GM13977 (cell line): ENCODE measurements at regions not wholly inside any gene's neighbourhood (a gene's known extent, or its start where the extent isn't known, plus 50 kb on each side); places are given as distances from the start of the nearest gene placed in this dataset.

Experiments
- DNase-seq: peaks from one replicate; pipeline ENCODE4 v3.0.0; 2012; ENCODE audit warnings: low spot score
- in situ Hi-C: fragments of 300-500 bp; cut with MboI; formaldehyde crosslinking; loops from one replicate; pipeline ENCODE4 v1.12.0; 2022; ENCODE audit warnings: low sequenced_read_pairs, low pct_unique_long_range_greater_than_20kb, mixed read lengths, inconsistent platforms; ENCODE audit not compliant: unreplicated experiment
- TF ChIP-seq, protein P1 (sequence below): IDR thresholded peaks from 2 replicates; pipeline ENCODE4 v1.5.1; 2012; ENCODE audit warnings: mild to moderate bottlenecking, control low read depth; ENCODE audit not compliant: insufficient read depth; ENCODE audit errors: extremely low read depth, missing control alignments

DNA sequence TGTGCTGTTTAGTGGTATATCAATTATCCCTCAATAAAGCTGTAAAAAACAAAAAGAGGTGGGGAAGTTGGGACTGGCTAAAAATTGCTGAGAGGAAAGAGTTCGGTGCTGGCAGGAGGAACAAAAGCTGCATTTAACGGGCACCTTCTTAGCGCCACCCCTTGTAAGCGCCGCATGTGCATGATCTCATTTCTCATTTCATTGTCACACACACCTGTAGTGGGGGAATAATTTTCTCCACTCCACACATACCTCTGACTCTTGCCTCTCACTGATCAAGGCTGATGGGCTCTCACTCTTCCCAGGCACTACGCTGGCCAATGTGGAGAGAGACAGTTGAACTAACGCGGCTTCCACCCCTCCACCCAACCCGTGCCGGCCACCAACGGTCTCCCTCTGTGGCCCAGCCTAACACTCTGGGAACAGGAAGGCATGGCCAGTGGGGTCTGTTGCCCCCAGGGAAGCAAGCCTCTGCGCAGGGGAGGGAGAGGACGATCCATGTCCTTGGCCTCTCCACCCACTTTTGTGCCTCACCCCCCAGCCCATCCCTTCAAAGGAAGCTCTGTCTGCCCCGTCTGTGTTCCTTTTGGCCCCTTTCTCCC, 186.7 kb upstream of the SYT13 start:
- TF ChIP-seq, protein P1, sequence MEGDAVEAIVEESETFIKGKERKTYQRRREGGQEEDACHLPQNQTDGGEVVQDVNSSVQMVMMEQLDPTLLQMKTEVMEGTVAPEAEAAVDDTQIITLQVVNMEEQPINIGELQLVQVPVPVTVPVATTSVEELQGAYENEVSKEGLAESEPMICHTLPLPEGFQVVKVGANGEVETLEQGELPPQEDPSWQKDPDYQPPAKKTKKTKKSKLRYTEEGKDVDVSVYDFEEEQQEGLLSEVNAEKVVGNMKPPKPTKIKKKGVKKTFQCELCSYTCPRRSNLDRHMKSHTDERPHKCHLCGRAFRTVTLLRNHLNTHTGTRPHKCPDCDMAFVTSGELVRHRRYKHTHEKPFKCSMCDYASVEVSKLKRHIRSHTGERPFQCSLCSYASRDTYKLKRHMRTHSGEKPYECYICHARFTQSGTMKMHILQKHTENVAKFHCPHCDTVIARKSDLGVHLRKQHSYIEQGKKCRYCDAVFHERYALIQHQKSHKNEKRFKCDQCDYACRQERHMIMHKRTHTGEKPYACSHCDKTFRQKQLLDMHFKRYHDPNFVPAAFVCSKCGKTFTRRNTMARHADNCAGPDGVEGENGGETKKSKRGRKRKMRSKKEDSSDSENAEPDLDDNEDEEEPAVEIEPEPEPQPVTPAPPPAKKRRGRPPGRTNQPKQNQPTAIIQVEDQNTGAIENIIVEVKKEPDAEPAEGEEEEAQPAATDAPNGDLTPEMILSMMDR = no peak
- DNase-seq = no peak
- in situ Hi-C loops = no loop called here

DNA sequence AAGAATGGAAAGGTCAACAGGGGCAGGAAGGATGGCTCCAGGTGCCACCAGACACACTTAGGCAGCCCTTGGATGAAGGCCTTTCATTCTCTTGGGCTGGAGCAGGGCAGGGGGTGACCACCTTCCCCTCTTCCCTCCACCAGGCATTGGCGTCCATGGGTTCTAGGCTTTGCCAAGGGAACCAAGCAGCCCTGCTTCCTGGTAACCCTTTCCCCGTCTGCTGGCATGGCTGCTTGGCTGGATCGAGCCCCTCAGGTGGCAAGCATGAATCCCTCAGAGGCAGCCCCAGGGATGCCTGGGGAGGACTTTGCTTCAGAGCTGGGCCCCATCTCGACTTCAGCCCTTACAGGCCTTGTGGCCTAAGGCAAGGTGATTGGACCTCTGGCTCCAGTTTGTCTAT, 185.1 kb upstream of the SYT13 start:
- no peak for DNase-seq
- in situ Hi-C loops = no loop called here
- TF ChIP-seq, protein P1 = no peak

- in situ Hi-C loops = no loop called here
Observed at GRCh38 chr11:45470794-45471167, 184.6 kb upstream of the SYT13 start.

DNA sequence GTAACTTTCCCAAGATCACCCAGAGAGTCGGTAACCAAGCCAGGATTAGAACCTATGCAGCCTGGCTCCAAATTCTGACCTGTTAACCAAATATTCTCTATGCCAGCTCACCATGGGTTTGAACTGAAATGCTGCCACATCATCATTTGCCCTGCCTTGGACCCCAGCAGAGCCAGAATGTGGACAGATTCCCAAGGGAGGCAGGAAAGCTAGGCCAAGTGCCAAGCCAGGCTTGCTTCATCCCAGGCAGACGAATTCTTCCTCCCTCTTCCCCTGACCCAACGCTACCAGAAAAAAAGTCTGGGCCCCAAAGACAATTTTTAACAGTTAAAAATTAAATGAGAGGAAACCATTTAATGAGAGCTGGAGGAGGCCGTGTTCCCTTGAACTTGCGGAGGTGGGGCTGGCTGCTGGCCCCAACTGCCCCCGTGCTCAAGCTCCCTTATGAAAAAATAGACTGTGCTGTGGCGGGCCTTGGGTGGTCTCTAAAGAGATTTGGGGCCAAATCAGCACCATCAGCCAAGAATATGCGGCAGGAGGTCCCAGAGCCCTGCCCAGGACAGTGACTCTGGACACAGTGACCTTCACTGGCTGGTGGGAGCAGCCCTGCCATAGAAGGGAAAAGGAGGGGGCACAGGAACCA, 184.1 kb upstream of the SYT13 start:
- no peak for DNase-seq
- in situ Hi-C loops = no loop called here
- TF ChIP-seq, protein P1 = no peak

More at GRCh38 chr11:45470794-45471167, 184.6 kb upstream of the SYT13 start:
- DNase-seq = no peak
- TF ChIP-seq, protein P1 = no peak

GRCh38 chr11:45468267-45468856, 182.2 kb upstream of the SYT13 start:
- TF ChIP-seq, protein P1 = no peak
- in situ Hi-C loops = no loop called here
- no peak for DNase-seq

DNA sequence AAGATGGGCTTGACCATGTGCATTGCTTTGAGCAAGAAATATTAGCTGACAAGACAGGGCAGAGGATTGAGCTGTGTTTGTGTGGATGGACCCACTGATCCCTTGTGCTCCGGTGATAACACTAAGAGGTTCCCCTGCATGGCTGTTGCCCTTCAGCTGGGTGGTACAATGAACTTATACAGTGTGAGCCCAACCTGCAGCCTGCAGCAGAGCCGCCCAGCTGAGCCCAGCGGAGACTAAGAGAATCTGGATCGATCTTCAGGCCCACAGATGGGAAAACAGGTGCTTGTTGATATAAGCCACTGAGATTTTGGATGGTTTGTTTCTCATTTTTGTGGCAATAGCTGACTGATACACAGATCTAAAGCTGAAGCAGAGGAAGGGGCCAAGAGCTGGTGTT, 177.4 kb upstream of the SYT13 start:
- in situ Hi-C loops = no loop called here
- TF ChIP-seq, protein P1 = no peak
- no peak for DNase-seq
